OCI-LY1 (cell line): ENCODE measurements at regions not wholly inside any gene's neighbourhood (a gene's known extent, or its start where the extent isn't known, plus 50 kb on each side); places are given as distances from the start of the nearest gene placed in this dataset.

Source experiments
- H2AFZ ChIP-seq: fragments of 200-600 bp; sonication (generic), shearing (Covaris generic); 2 replicates; pipeline ENCODE4 v1.6.0; 2014; ENCODE audit warnings: antibody characterized with exemption, mild to moderate bottlenecking, low read length
- H3F3A ChIP-seq: fragments of 200-600 bp; sonication (generic), shearing (Covaris generic); 2 replicates; pipeline ENCODE4 v1.6.0; 2014; ENCODE audit warnings: mild to moderate bottlenecking, antibody characterized with exemption, low read length, moderate library complexity; ENCODE audit not compliant: insufficient read depth
- H3K27ac ChIP-seq: fragments of 200-600 bp; sonication (generic); 2 replicates; pipeline ENCODE4 v1.5.1; 2014; ENCODE audit warnings: low read length, mixed run types, mild to moderate bottlenecking, low read depth; ENCODE audit not compliant: poor library complexity, severe bottlenecking
- H3K27me3 ChIP-seq: fragments of 200-600 bp; sonication (generic); 2 replicates; pipeline ENCODE4 v1.6.0; 2014; ENCODE audit warnings: antibody characterized with exemption, mild to moderate bottlenecking, low read length, moderate library complexity; ENCODE audit not compliant: insufficient read depth
- H3K36me3 ChIP-seq: fragments of 200-600 bp; sonication (generic); 2 replicates; pipeline ENCODE4 v1.6.1; 2014; ENCODE audit warnings: mild to moderate bottlenecking, antibody characterized with exemption, low read length, moderate library complexity, mixed read lengths; ENCODE audit not compliant: insufficient read depth
- H3K4me1 ChIP-seq: fragments of 200-600 bp; sonication (generic); 2 replicates; pipeline ENCODE4 v1.5.1; 2014; ENCODE audit warnings: mild to moderate bottlenecking, low read length, moderate library complexity; ENCODE audit not compliant: insufficient read depth, severe bottlenecking
- H3K4me2 ChIP-seq: fragments of 200-600 bp; sonication (generic), shearing (Covaris generic); 2 replicates; pipeline ENCODE4 v1.6.1; 2014; ENCODE audit warnings: low read length
- H3K4me3 ChIP-seq: fragments of 200-600 bp; sonication (generic); 2 replicates; pipeline ENCODE4 v1.5.1; 2014; ENCODE audit warnings: low read length, low read depth, mild to moderate bottlenecking, mixed read lengths; ENCODE audit not compliant: poor library complexity, severe bottlenecking
- H3K79me2 ChIP-seq: fragments of 200-600 bp; shearing (Covaris generic); 2 replicates; pipeline ENCODE4 v1.6.1; 2016; ENCODE audit warnings: mixed run types, low read length, mixed read lengths; ENCODE audit not compliant: insufficient read depth
- H3K9ac ChIP-seq: fragments of 200-600 bp; sonication (generic), shearing (Covaris generic); 2 replicates; pipeline ENCODE4 v1.6.1; 2014; ENCODE audit warnings: mild to moderate bottlenecking, low read length, mixed read lengths
- H3K9me2 ChIP-seq: fragments of 200-600 bp; sonication (generic), shearing (Covaris generic); 2 replicates; pipeline ENCODE4 v1.6.1; 2014; ENCODE audit warnings: low read depth, mild to moderate bottlenecking, low read length, mixed read lengths
- H3K9me3 ChIP-seq: fragments of 200-600 bp; shearing (Covaris generic); 2 replicates; pipeline ENCODE4 v1.6.1; 2014; ENCODE audit warnings: low read length, mixed read lengths
- H4K20me1 ChIP-seq: fragments of 200-600 bp; sonication (generic), shearing (Covaris generic); 2 replicates; pipeline ENCODE4 v1.6.0; 2016; ENCODE audit warnings: mild to moderate bottlenecking, low read length; ENCODE audit not compliant: insufficient read depth
- CTCF ChIP-seq: fragments of 200-600 bp; sonication (generic), shearing (Covaris generic); IDR thresholded peaks from 2 replicates; pipeline ENCODE4 v1.5.1; 2017; ENCODE audit warnings: mild to moderate bottlenecking, antibody characterized with exemption, low read length, moderate library complexity, mixed read lengths
- EZH2 ChIP-seq: fragments of 200-600 bp; sonication (generic), shearing (Covaris generic); IDR thresholded peaks from 2 replicates; pipeline ENCODE4 v1.8.0; 2017; ENCODE audit warnings: borderline replicate concordance, mixed run types, mild to moderate bottlenecking, antibody characterized with exemption, low read length, moderate library complexity, mixed read lengths

GRCh38 chr22:34160141-34160783, 240.0 kb upstream of the LARGE1 start:
- H3K4me2 ChIP-seq: no peak overlapping the region
- TF ChIP-seq EZH2 (no peak), CTCF (no peak)
- H3K9me2 ChIP-seq: no peaks in the 10 kb centered on the region

GRCh38 chr22:34161431-34162123, 241.3 kb upstream of the LARGE1 start:
- H3K4me3 ChIP-seq: no peak overlapping the region
- no peak overlapping the region for H3K27ac ChIP-seq
- no peak overlapping the region for H3K9ac ChIP-seq
- H3K4me2 ChIP-seq: no peak overlapping the region
- no peaks in the 10 kb centered on the region for H4K20me1 ChIP-seq
- no peak overlapping the region for H2AFZ ChIP-seq
- H3F3A ChIP-seq: no peaks in the 10 kb centered on the region
- H3K79me2 ChIP-seq: no peaks in the 10 kb centered on the region
- H3K9me3 ChIP-seq: no peaks in the 10 kb centered on the region
- no peaks in the 10 kb centered on the region for H3K27me3 ChIP-seq
- no peaks in the 10 kb centered on the region for H3K4me1 ChIP-seq
- H3K9me2 ChIP-seq: no peaks in the 10 kb centered on the region
- H3K36me3 ChIP-seq: no peaks in the 10 kb centered on the region
- TF ChIP-seq EZH2: no peak
- no peak for TF ChIP-seq CTCF

More at GRCh38 chr22:34160141-34160783, 240.0 kb upstream of the LARGE1 start:
- no peak overlapping the region for H3K27ac ChIP-seq
- no peak overlapping the region for H3K4me3 ChIP-seq
- H3K79me2 ChIP-seq: no peaks in the 10 kb centered on the region
- H3K9ac ChIP-seq: no peak overlapping the region
- H2AFZ ChIP-seq: no peak overlapping the region
- no peaks in the 10 kb centered on the region for H3K36me3 ChIP-seq
- H3F3A ChIP-seq: no peaks in the 10 kb centered on the region
- no peaks in the 10 kb centered on the region for H3K9me3 ChIP-seq
- H4K20me1 ChIP-seq: no peaks in the 10 kb centered on the region
- H3K4me1 ChIP-seq: no peaks in the 10 kb centered on the region
- H3K27me3 ChIP-seq: no peaks in the 10 kb centered on the region

GRCh38 chr22:34198976-34199375, 278.7 kb upstream of the LARGE1 start:
- Histone ChIP-seq H3K36me3 (no peaks in the 10 kb centered on the region), H2AFZ (no peak overlapping the region), H3K27ac (no peak overlapping the region), H3F3A (no peaks in the 10 kb centered on the region), H4K20me1 (no peaks in the 10 kb centered on the region), H3K27me3 (no peaks in the 10 kb centered on the region), H3K4me1 (no peaks in the 10 kb centered on the region), H3K79me2 (no peaks in the 10 kb centered on the region), H3K9me2 (no peaks in the 10 kb centered on the region), H3K9ac (no peak overlapping the region), H3K9me3 (no peaks in the 10 kb centered on the region), H3K4me2 (no peak overlapping the region), H3K4me3 (no peak overlapping the region)
- no peak for TF ChIP-seq EZH2
- TF ChIP-seq CTCF: no peak
